T-cell (primary cell): ENCODE measurements at regions not wholly inside any gene's neighbourhood (a gene's known extent, or its start where the extent isn't known, plus 50 kb on each side); places are given as distances from the start of the nearest gene placed in this dataset.
"Not testable (repeated sequence)": the region's sequence is repeated elsewhere in the genome, so short reads cannot be mapped to it uniquely, and the experiment has no call there.

Source experiments
- ATAC-seq, 4 experiments: fragments of 200-7000 bp in 3 of 4; fragments of 150-1000 bp in 1 of 4; cut with Tn5 transposase; replicated peaks in 1 of 4; 1 replicate in 3 of 4; 2 replicates in 1 of 4; pipeline ENCODE4 v1.10.0; 2021; ENCODE audit warnings: moderate library complexity in 3 of 4, mild to moderate bottlenecking in 2 of 4, moderate number of reproducible peaks in 1 of 4
- CTCF ChIA-PET, 2 donors: fragments of 300-600 bp; sonication (Branson Sonifier 250); formaldehyde crosslinking; loops; one replicate each; lab custom pipeline; 2022; ENCODE audit warnings: antibody characterized with exemption in 2 of 2; lab: Charles Lee
- POLR2A ChIA-PET, 2 donors: fragments of 300-600 bp; sonication (Branson Sonifier 250); formaldehyde crosslinking; loops; one replicate each; lab custom pipeline; 2022; ENCODE audit warnings: antibody characterized with exemption in 2 of 2; lab: Charles Lee
- DNase-seq, 35 experiments: peaks; one replicate each; pipeline versions ENCODE4 v3.0.0 to v3.0.0-alpha.2; 2013 to 2023
- H3K27ac ChIP-seq: one replicate; pipeline ENCODE4 v1.5.1; 2013; ENCODE audit warnings: low read length
- H3K27me3 ChIP-seq, 2 experiments: replicated peaks in 1 of 2; 1 replicate in 1 of 2; 2 replicates in 1 of 2; pipeline versions ENCODE4 v1.6.1 to v1.7.0; 2013; ENCODE audit warnings: low read length in 1 of 2, mixed read lengths in 1 of 2; ENCODE audit not compliant: control insufficient read depth in 2 of 2, insufficient read depth in 2 of 2; ENCODE audit errors: extremely low read depth in 1 of 2
- H3K36me3 ChIP-seq, 2 donors: 1 replicate in 1 of 2; 2 replicates in 1 of 2; pipeline versions ENCODE4 v1.6.1 to v1.7.0; 2013; ENCODE audit warnings: low read length in 1 of 2; ENCODE audit not compliant: control insufficient read depth in 2 of 2, insufficient read depth in 1 of 2; ENCODE audit errors: extremely low read depth in 1 of 2
- H3K4me1 ChIP-seq, 2 experiments: 1 replicate in 1 of 2; 2 replicates in 1 of 2; pipeline versions ENCODE4 v1.6.1 to v1.7.0; 2013; ENCODE audit warnings: low read length in 2 of 2, mixed read lengths in 1 of 2; ENCODE audit not compliant: insufficient read depth in 2 of 2, control insufficient read depth in 1 of 2; ENCODE audit errors: extremely low read depth in 1 of 2
- H3K4me3 ChIP-seq, 2 donors: 1 replicate in 1 of 2; 2 replicates in 1 of 2; pipeline versions ENCODE4 v1.5.1 to v1.7.0; 2013; ENCODE audit warnings: mild to moderate bottlenecking in 2 of 2, low read length in 1 of 2, moderate library complexity in 1 of 2; ENCODE audit not compliant: control insufficient read depth in 1 of 2; ENCODE audit errors: extremely low read depth in 1 of 2
- H3K9me3 ChIP-seq: 2 replicates; pipeline ENCODE4 v1.7.0; 2013
- H3K27ac Mint-ChIP-seq, 2 donors: one replicate each; pipeline ENCODE4 v1.8.0; 2020 to 2021; ENCODE audit warnings: mild to moderate bottlenecking in 2 of 2, mixed read lengths in 2 of 2
- H3K27me3 Mint-ChIP-seq, 2 donors: one replicate each; pipeline ENCODE4 v1.8.0; 2021 to 2022; ENCODE audit warnings: mixed read lengths in 2 of 2
- H3K36me3 Mint-ChIP-seq: one replicate; pipeline ENCODE4 v1.8.0; 2021; ENCODE audit warnings: mixed read lengths
- H3K4me1 Mint-ChIP-seq, 3 donors: one replicate each; pipeline ENCODE4 v1.8.0; 2020 to 2022; ENCODE audit warnings: mixed read lengths in 3 of 3, mild to moderate bottlenecking in 1 of 3
- H3K4me3 Mint-ChIP-seq, 3 donors: one replicate each; pipeline ENCODE4 v1.8.0; 2020 to 2022; ENCODE audit warnings: mild to moderate bottlenecking in 3 of 3, mixed read lengths in 3 of 3, moderate library complexity in 3 of 3
- H3K9me3 Mint-ChIP-seq, 3 donors: one replicate each; pipeline ENCODE4 v1.8.0; 2020 to 2022; ENCODE audit warnings: mixed read lengths in 3 of 3
- WGBS: methylation state at CpG from one replicate; pipeline ENCODE4 v1.1.5; 2013; ENCODE audit warnings: missing lambda C conversion rate; ENCODE audit not compliant: insufficient coverage; 5-methylcytosine and 5-hydroxymethylcytosine counted together

GRCh38 chr9:100639854-100640253, 62.0 kb downstream of the CAVIN4 start:
- no peaks in the 10 kb centered on the region for H3K4me1 Mint-ChIP-seq
- H3K36me3 Mint-ChIP-seq: no peaks in the 10 kb centered on the region
- DNase-seq: no peak
- peaks cover 8 to 15% (median 12%) of the 10 kb centered on the region in 3 donors for H3K9me3 Mint-ChIP-seq
- ATAC-seq: no peak
- no peak overlapping the region for H3K4me3 ChIP-seq
- H3K9me3 ChIP-seq: no peaks in the 10 kb centered on the region
- no CpG with 5 or more reads among the region's 1 CpG for WGBS
- no peaks in the 10 kb centered on the region for H3K4me1 ChIP-seq
- H3K27me3 Mint-ChIP-seq: peaks cover 31 to 38% of the 10 kb centered on the region in 2 donors
- ChIA-PET CTCF (interaction anchor here in 1 of 2 donors (0.6 kb wide), 1 partner anchor 11 kb away, joined by 3 read pairs; no protein-coding TSS in a partner anchor), POLR2A (no interaction called here)
- no peak overlapping the region for H3K27ac Mint-ChIP-seq
- no peak overlapping the region for H3K27ac ChIP-seq
- H3K4me3 Mint-ChIP-seq: no peak overlapping the region
- H3K36me3 ChIP-seq: no peaks in the 10 kb centered on the region
- peaks cover 0 to 18% of the 10 kb centered on the region in 2 experiments for H3K27me3 ChIP-seq

- Histone ChIP-seq H3K4me1 (no peaks in the 10 kb centered on the region), H3K4me3 (no peak overlapping the region), H3K36me3 (no peaks in the 10 kb centered on the region), H3K9me3 (no peaks in the 10 kb centered on the region), H3K27me3 (peaks cover 0 to 18% of the 10 kb centered on the region in 2 experiments), H3K27ac (no peak overlapping the region)
- Mint-ChIP-seq H3K4me1 (no peaks in the 10 kb centered on the region), H3K36me3 (no peaks in the 10 kb centered on the region), H3K27ac (no peak overlapping the region), H3K27me3 (peaks cover 27 to 38% of the 10 kb centered on the region in 2 donors), H3K4me3 (no peak overlapping the region), H3K9me3 (peaks cover 12 to 14% (median 14%) of the 10 kb centered on the region in 3 donors)
- DNase-seq (no peak), ATAC-seq (no peak)
- POLR2A ChIA-PET: no interaction called here
- CTCF ChIA-PET: interaction anchor here in 1 of 2 donors (0.6 kb wide), 1 partner anchor 11 kb away, joined by 3 read pairs; no protein-coding TSS in a partner anchor
- 40% methylated on average over 2 of the region's 5 CpGs for WGBS
Measured at GRCh38 chr9:100640447-100641050, 62.7 kb downstream of the CAVIN4 start.

- H3K9me3 ChIP-seq: no peaks in the 10 kb centered on the region
- no CpG with 5 or more reads among the region's 2 CpGs for WGBS
- peaks cover 0 to 18% of the 10 kb centered on the region in 2 experiments for H3K27me3 ChIP-seq
- ATAC-seq: no peak
- H3K4me1 ChIP-seq: no peaks in the 10 kb centered on the region
- Mint-ChIP-seq H3K9me3 (peaks cover 12 to 14% (median 12%) of the 10 kb centered on the region in 3 donors), H3K4me3 (no peak overlapping the region), H3K4me1 (no peaks in the 10 kb centered on the region), H3K36me3 (no peaks in the 10 kb centered on the region), H3K27ac (no peak overlapping the region), H3K27me3 (peaks cover 26 to 38% of the 10 kb centered on the region in 2 donors)
- ChIA-PET POLR2A (no interaction called here), CTCF (no interaction called here)
- H3K27ac ChIP-seq: no peak overlapping the region
- no peaks in the 10 kb centered on the region for H3K36me3 ChIP-seq
- no peak overlapping the region for H3K4me3 ChIP-seq
- no peak for DNase-seq
Measured at GRCh38 chr9:100641166-100641565, 63.3 kb downstream of the CAVIN4 start.

- Histone ChIP-seq H3K36me3 (no peaks in the 10 kb centered on the region), H3K27me3 (no peaks in the 10 kb centered on the region), H3K9me3 (no peaks in the 10 kb centered on the region), H3K4me1 (no peaks in the 10 kb centered on the region), H3K27ac (no peak overlapping the region), H3K4me3 (no peak overlapping the region)
- Mint-ChIP-seq H3K36me3 (no peaks in the 10 kb centered on the region), H3K27me3 (peaks cover 2 to 4% of the 10 kb centered on the region in 2 donors), H3K4me1 (no peaks in the 10 kb centered on the region), H3K27ac (no peak overlapping the region), H3K9me3 (peaks cover 12 to 19% (median 15%) of the 10 kb centered on the region in 3 donors), H3K4me3 (no peak overlapping the region)
- ATAC-seq (no peak), DNase-seq (no peak)
- WGBS: 100% methylated on average over 1 of the region's 4 CpGs
- ChIA-PET POLR2A (no interaction called here), CTCF (no interaction called here)
Measured at GRCh38 chr9:100652850-100653249, 75.0 kb downstream of the CAVIN4 start.

- H3K36me3 Mint-ChIP-seq: no peaks in the 10 kb centered on the region
- H3K4me1 Mint-ChIP-seq: no peaks in the 10 kb centered on the region
- Histone ChIP-seq H3K4me1 (no peaks in the 10 kb centered on the region), H3K9me3 (no peaks in the 10 kb centered on the region), H3K27ac (no peak overlapping the region), H3K36me3 (no peaks in the 10 kb centered on the region), H3K4me3 (no peak overlapping the region), H3K27me3 (no peaks in the 10 kb centered on the region)
- CTCF ChIA-PET: no interaction called here
- DNase-seq (no peak), ATAC-seq (no peak)
- H3K9me3 Mint-ChIP-seq: peaks cover 14 to 19% (median 15%) of the 10 kb centered on the region in 3 donors
- H3K4me3 Mint-ChIP-seq: no peak overlapping the region
- H3K27me3 Mint-ChIP-seq: peaks cover 2 to 4% of the 10 kb centered on the region in 2 donors
- H3K27ac Mint-ChIP-seq: no peak overlapping the region
- WGBS: 83% methylated on average over 1 of the region's 4 CpGs
- POLR2A ChIA-PET: no interaction called here
Measured at GRCh38 chr9:100653643-100654334, 75.9 kb downstream of the CAVIN4 start.

GRCh38 chr9:100656851-100657250, 79.0 kb downstream of the CAVIN4 start:
- H3K4me3 ChIP-seq, POLR2A ChIA-PET, H3K36me3 ChIP-seq, ATAC-seq, H3K9me3 ChIP-seq, H3K27me3 ChIP-seq, H3K4me1 Mint-ChIP-seq, H3K4me1 ChIP-seq, H3K27ac Mint-ChIP-seq, H3K36me3 Mint-ChIP-seq, H3K27ac ChIP-seq, CTCF ChIA-PET, DNase-seq, H3K4me3 Mint-ChIP-seq: not testable (repeated sequence)
- WGBS: 68% methylated on average over 2 of the region's 2 CpGs
- Mint-ChIP-seq H3K9me3 (peaks cover 15 to 25% (median 22%) of the 10 kb centered on the region in 3 donors), H3K27me3 (peaks cover 2 to 15% of the 10 kb centered on the region in 2 donors)
